GM18909 (cell line): ENCODE measurements at regions not wholly inside any gene's neighbourhood (a gene's known extent, or its start where the extent isn't known, plus 50 kb on each side); places are given as distances from the start of the nearest gene placed in this dataset.

Source experiments
- ATAC-seq: cut with Tn5 transposase; IDR thresholded peaks from one replicate; pipeline ENCODE4 v1.9.1; 2021; ENCODE audit warnings: mild to moderate bottlenecking; ENCODE audit not compliant: unreplicated experiment, poor library complexity

GRCh38 chr9:134271338-134272301 is 54.6 kb upstream of the RXRA start:
- no peak for ATAC-seq

- no peak for ATAC-seq
Observed at GRCh38 chr9:134272302-134273023, 53.8 kb upstream of the RXRA start.

GRCh38 chr9:134273647-134274046 is 52.6 kb upstream of the RXRA start:
- ATAC-seq, result no peak

- ATAC-seq, result no peak
Observed at GRCh38 chr9:134275375-134275774, 50.9 kb upstream of the RXRA start.

GRCh38 chr9:134276453-134277245 is 49.6 kb upstream of the RXRA start:
- ATAC-seq, result no peak
